HG02884 (cell line): ENCODE measurements at regions not wholly inside any gene's neighbourhood (a gene's known extent, or its start where the extent isn't known, plus 50 kb on each side); places are given as distances from the start of the nearest gene placed in this dataset.

Experiments
- ATAC-seq: cut with Tn5 transposase; IDR thresholded peaks from one replicate; pipeline ENCODE4 v1.9.1; 2021; ENCODE audit warnings: mild to moderate bottlenecking, moderate library complexity; ENCODE audit not compliant: unreplicated experiment

DNA sequence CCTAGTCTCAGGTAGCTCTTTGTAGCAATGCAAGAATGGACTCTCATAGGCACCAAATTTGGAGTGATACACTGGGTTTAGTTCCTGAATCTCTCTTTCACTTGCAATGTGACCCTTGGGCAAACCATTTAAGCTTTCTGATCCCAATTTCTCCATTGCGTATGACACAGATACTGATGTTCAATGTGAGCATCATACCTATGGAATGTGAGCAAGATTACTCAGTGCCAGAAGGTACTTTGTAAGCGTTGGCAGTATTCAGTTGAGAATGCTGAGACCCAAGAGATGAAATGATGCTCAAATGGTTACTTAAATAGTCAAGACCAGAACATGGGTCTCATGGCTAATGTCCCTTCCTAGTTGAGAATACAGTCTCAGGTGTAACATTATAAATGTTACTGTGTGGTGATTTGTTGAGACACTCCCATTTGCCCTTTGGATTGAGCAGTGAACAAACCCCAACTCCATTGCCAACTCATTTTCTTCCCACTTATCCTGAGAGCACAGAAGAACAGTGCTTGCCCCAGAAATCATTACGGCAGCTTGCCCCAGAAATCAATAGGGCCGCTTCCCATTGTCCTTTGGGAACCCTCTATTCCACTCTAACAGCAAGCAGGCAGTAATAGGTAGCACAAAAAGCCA, 134.1 kb downstream of the SOX9 start:
- ATAC-seq, result no peak

DNA sequence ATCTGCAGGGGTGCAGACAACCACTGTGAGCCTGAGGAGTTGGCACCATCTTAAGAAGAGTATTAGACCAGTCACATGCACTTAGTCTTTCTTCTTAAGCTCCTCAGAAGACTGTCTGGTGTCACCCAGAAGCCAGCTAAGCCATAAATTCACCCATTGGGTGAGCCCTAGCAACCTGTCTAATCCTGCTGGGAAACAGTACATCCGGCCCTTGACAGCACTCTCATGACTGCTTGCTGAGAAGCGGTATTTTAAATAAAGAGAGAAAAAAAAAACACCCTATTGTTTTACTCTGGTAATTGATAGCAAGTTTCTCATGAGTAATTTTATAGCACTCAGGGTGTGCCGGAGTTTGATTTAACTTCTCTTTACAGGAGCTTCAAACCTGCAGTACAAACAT, 134.7 kb downstream of the SOX9 start:
- ATAC-seq, result no peak

DNA sequence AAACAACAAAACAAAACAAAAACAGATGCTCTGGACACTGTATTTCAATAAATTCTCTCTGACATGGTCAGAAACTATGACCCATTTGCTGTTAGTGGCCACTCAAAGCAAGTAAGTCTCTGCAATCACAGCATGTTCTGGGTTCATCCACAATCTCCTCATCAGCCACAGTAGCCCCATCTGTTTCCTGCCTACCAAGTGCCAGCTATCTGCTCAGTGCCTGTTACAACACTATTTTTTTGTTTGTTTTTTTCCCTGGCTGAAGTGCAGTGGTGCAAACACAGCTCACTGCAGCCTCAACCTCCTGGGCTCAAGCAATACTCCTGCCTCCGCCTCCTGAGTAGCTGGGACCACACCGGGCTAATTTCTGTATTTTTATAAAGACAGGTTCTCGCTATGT, 137.9 kb downstream of the SOX9 start:
- ATAC-seq, result no peak

DNA sequence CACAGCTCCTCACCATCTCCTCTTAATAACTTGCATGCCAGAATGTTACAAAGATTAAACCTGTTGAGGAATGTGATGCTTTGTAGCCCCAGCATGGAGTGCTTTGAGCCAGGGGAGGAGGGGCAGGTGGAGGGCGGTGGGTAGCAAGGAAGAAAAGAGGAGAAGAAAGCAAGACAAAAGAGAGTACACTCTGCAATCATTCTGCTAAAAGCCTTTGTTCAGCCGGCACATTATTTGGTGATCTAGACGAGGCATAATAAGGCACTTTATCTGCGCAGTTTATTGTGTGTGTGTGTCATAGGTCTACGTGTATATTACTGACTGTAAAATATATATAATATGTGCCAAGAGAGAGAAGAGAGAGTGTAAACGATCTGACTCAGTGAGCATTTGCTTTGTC, 139.1 kb downstream of the SOX9 start:
- no peak for ATAC-seq

DNA sequence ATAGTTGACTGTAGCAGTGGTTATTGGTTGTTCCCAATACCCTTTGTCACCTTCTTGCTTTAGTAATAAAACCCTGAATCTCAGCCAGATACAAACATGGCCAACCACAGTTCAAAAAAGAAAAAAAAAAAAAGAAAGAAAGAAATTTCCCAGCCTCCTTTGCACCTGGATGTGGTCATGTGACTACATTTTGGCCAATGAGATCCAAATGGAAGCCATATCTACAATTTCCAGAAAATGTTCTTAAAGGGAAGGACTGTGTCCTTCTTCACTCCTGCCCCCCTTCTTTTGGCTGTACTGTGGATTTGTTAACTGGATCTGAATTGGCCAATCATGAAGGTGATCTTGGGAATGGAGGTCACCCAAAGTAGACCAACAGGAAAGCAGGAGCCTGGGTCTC, 141.9 kb downstream of the SOX9 start:
- ATAC-seq, result no peak

DNA sequence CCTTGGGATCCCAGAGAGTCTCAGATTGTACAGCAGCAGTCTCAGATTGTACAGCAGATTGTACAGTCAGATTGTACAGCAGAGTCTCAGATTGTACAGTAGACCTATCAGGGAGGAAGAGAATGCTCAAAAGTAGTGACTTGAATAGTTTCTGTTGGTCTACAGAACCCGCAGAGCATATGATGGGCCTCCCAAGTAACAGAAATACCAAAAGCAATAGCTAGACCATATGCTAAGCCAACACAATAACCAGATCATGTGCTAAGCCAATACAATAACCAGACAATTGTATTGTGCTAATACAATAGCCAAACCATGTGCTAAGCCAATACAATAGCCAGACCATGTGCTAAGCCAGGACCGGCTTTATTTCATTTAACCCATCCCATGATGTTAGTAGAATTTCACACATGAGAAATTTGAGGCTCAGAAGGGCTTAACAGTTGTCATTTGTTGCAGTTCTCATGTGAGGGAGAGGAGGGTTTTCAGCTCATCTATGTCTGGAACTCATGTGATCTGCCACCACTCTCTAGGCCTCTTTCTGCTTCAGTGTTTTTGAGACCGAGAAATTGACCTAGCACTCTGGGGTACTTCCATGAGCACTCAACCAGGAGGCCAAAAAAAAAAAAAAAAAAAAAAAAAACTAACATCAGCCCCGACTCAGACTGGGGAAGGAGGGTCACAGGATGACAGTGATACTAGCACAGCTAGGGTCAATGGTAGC, 144.0 kb downstream of the SOX9 start:
- no peak for ATAC-seq

DNA sequence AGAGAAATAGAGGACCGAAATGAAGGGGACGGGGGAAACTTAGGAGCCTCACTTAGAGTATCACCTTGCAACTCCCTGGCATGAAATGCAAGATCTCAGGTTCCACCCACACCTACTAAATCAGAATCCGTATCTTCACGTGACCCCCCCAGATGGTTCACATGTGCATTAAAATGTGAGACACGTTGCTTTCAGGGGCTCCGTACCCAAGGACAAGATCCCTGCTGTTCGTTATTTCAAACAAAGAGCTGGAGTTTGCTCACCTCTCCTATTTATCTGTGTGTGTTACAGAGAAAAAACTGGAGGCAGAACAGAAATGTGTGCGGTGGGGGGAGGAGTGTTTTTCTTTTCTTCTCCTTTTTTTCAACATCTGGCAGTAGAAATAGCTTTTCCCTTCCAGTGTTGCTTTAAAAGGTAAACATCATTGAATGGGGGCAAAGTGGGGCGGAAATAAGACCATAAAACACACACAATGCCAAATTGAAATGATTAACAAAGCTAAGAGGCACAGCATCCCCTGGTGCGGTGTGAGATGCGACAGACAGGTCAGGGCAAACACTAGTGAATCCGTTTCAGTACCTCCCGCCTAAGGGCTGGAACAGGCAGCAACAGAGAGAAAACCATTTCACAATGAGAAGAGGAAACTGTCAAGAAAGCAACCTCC, 145.4 kb downstream of the SOX9 start:
- ATAC-seq, result no peak

DNA sequence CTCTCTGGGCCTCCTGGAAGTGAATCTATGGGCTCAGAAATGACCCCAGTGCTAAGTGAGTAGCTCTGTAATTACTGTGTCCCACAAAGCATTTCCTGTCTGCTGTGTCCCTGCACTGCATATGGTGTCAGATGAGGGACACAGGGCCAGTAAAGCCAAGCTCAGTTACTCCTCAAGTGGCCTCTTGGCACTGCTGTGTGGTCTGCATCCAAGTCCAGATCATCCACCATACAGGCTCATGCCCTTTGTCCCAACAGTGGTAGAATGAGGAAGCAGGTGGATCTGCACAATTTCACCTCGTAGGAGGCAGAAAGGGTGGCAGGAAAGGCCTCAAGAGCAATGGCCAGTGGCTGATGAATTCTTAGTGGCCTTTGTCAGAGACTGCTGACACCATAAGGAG, 146.8 kb downstream of the SOX9 start:
- no peak for ATAC-seq

DNA sequence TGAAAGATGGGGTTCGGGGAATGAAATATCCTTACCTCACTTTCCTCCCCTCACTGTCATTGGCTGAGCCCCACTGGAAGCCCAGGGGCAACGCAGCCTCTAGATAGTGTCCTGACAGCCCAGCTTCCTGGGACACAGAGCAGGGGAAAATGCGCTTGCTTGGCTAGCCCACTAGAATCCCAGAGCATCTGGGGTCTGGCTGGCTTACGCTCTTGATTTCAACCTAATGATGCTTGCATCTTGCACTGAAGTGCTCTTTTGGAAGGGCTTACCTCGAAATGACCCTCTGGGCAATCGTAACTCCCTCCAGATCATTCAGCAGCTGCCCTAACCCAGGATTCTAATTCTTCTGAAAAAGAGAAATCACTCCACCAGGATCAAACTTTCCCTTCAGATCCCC, 147.6 kb downstream of the SOX9 start:
- no peak for ATAC-seq

DNA sequence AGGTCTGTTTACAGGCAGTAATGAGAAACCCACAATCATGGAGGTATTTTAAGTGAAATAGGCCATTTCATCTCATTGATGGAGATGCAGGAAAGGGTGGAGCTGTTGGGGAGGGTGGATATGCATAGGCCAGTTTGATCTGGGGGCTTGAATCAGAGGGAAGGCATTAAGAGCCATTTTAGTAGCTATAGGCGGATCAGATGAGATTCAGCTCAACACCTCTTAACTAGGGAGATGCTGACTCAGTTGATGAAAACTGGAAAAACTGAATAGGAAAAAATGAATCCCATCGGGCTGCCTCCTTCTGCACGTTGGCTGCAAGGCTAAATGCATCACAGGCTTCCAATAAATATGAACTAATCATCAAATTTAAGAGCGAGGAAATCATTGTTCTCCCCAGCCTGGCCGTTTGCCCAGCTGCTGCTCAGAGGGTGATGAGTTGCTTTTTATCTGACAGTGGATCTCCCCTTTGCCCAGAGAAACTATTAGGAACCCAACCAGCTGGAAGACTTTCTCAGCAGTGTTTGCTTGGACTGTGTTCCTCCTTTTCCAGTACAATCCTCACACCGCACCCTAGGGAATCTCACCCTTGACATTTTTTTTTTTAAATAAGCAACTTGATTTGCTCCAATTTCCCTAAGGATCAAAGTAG, 149.6 kb downstream of the SOX9 start:
- ATAC-seq, result no peak

DNA sequence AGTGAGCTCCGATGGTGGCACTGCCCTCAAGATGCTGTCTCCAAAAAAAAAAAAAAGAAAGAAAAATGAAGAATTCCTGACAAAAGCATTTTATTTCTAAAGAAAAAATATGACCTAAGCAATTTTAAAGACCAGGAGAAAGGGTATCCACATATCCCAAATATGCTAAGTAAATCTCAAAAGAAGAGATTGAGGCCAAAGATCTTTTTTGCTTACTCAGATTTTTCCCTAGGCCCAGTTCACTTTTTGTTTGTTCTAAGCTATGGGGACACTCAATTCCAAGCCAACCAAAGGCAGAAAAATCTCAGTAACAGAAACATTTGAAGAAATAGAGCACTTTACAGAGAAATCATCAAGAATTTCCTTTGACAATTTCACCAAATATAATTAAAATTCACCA, 150.8 kb downstream of the SOX9 start:
- ATAC-seq, result no peak

DNA sequence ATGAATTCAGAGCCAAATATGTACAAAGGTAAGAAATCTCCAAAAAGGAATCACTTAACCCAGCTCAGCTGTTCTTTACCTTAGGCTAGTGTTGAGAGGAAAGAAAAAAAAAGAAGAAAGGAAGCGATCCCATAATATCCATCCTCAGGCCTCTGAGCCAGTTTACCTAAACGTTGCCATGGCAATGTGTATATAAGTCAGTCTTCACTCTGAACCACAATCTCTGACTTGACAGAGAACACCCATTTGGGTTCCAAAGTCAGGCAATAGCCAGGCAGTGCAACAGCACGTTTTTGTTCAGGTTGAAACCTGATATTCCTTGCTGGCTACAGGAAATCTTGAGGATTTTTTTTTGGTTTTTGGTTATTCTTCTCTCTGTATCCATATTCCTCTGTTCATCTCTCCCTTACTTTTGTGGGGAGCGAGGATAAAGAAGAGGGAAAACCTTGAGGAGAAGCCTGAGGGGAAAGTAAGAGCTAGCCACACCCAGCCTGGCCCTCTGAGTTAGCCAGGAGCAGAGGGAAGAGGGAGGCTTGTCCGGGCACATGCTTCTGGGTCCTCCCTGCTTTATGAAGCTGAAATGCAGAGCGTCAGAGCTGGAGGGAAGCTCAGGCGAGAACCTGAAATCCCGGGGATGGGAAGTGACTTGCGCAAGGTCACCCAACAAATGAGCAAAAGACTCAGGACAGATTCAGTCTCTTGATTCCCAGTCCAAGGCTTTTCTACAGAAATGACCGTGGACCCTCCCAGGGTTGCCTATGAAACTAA, 152.7 kb downstream of the SOX9 start:
- ATAC-seq, result no peak

DNA sequence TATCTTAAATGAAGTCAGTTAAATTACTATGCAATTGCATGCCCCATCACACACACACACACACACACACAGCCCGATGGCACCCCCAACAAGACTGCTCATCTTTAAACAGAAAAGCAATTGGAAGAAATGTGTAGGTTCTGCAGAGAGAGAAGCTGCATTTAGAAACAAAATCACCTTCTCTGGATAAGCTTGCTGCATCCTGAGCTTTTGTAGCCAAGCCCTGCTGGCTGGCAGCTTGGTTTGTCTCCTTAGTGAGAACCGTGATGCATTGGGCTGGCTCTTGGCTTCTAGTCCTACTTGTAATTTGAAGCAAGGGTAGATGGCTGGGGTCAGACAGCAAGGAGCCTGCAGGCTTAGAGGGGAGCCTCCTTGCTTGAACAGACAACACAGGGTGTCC, 153.8 kb downstream of the SOX9 start:
- ATAC-seq, result no peak

DNA sequence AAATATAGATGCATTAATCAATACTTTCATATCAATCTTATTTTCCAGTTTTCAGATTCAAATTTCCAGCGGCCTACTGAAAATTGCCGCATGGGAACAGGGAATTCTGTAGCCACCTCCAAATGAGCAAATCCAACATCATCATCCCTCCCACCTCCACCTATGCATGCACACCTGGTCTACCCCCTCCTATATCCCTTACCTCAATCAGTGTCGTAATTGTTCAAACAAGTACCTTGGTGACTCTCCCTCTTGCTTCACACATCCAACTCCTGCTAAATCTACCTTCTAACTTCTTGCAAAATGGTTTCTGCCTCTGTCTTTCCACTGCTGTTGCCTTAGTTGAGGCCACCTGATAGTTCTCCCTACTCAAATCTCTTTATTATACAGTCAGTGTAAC, 160.1 kb downstream of the SOX9 start:
- ATAC-seq, result no peak

DNA sequence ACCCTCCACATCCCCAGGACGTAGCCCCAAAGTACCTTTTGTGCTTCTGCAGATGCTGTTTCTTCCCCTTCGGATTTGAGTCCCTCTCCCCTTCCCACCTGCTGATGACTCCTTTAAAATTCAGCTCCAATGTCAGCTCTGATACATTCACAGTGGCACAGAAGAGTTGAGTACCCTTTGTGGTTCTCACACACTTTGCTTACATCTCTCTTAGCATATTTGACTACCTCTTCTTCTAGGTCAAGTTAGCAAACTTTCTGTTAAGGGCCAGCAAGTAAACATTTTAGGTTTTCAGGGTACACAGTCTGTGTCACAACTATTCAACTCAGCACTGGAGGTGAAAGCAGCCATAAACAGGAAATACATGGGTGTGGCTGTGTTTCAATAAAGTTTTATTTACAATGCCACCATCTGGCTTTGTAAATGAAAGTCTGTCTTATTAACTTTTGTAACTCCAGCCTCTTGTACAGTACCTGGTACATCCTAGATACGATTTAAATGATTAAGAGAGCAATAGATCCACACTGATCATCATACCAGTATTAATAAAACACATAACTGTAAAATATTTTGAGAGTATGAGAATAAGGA, 161.7 kb downstream of the SOX9 start:
- no peak for ATAC-seq

DNA sequence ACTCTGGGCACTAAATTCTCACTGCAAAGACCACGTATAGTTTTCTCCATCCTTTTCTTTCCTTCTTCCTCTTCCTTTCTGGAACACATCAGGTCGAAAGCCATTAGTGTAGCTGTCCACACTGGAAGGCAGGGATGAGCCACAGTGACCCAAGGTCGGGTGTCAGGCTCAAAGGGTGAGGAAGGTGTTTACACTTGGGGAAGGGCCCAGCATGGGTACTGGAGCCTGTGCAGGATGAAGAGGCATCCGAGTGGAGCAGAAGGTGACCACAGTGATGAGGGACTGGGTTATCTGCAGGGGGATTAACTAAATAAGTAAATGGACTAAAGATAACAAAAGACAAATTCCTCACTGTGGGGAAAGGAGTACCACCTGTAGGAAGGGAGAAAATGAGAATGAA, 164.0 kb downstream of the SOX9 start:
- ATAC-seq, result no peak

DNA sequence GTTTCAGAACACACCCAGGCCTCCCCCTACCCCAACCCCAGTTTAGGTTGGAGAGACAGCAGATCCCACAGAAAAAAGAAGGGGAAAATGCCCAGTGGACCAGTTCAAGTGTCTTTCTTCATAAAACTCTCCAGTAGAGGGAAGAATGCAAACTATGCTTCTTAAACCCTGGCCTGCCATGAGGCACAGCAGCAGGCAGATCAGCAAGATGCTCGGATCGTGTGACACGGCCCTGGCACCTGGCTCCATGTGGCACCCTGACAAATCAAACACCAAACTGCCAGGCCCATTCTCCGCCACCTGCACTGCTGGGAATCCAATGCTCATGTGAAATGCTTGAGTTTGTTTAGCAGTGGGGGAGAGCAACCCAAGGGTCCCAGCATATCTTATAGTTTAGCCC, 166.8 kb downstream of the SOX9 start:
- no peak for ATAC-seq

DNA sequence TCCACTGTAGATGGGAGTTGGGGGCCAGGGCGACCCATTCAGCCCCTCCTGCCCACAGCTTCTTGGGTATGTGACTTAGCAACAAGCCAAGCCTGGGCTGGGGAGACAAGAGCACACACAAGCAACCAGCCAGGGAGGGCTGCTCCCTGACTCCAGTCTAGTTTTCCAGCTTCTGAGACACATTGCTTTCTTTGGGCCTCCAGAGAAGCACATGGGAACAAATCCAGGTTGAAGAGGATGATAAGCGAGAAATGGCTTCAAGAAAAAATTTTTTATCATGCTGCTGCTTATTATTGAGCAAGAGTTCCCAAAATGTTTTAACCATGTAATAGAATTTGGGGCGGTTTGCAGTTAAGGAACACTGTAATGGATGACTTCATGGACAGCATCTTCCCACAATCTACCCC, 173.7 kb downstream of the SOX9 start:
- no peak for ATAC-seq

DNA sequence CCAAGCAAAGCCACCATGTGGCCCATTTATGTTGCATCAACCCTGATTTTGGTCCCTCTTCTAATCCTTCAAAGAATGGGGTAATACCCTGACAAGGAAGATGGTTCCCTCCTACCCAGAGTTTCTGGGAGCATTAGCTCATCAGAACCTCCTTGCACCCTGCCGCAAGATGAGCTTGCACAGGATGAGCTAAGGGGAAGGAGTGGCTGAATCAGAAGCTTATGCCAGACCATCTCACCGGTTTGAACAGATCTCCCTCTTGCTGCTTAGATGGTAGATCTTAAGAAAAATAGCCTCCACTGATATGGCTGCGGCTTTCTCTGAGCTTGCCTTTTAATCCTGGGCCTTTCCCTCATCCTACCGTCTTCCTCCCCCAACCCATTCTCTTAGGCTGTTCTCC, 175.1 kb downstream of the SOX9 start:
- no peak for ATAC-seq

DNA sequence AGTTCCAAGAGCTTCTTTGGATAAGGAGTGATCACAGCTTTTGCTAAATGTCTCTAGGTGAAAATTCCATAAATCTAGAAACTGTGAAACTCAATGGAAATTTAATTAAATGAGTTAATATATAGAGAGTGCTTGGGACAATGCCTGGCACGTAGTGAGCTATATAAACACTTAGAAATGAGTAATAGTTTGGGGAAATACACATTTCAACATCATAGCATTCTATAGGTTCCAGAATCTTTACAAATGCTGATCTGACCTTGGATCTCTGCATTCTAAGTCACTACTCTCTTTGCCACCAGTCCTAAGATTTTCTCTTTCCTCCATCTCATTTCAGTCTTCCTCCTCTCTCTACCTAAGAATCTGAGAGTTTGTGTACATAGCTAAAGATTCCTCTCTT, 175.6 kb downstream of the SOX9 start:
- ATAC-seq, result no peak
